ENCODE measurements at regions not wholly inside any gene's neighbourhood (a gene's known extent, or its start where the extent isn't known, plus 50 kb on each side); places are given as distances from the start of the nearest gene placed in this dataset.
"Not testable (repeated sequence)": the region's sequence is repeated elsewhere in the genome, so short reads cannot be mapped to it uniquely, and the experiment has no call there.

DNA sequence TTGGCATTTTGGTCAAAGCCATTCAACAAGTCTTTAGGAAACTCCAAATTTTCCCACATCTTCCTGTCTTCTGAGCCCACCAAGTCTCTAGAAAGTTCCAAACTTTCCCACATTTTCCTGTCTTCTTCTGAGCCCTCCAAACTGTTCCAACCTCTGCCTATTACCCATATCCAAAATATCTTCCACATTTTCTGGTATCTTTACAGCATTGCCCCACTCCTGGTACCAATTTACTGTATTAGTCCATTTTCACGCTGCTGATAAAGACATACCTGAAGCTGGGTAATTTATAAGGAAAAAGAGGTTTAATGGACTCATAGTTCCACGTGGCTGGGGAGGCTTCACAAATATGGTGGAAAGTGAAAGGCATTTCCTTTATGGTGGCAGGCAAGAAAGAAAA lies 56.1 kb upstream of the GABRA3 start:
- not testable (repeated sequence) for H3K4me3 ChIP-seq, H3K27me3 ChIP-seq, H3K9me3 ChIP-seq, H3K36me3 ChIP-seq, DNase-seq

DNA sequence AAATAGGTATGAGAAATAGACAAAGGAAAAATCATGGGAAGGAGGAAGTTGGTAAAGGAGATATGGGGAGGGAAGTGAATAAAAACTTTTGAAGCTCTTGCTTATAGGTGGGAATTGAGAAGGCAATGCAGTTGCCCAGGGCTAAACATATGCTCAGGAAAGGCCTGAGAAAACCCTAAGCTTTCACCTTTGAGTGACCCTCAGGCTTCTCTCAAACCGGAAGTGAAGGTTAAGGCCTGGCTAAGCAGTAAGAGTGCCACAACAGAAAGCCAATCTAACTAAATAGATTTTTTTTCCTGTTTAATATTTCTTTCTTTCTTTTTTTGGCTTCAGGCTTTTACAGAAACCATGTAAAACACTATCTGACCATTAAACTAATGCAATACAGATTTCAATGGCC lies 69.5 kb upstream of the GABRA3 start:
- no peak for DNase-seq
- Histone ChIP-seq H3K9me3 (no peaks in the 10 kb centered on the region), H3K4me3 (no peak overlapping the region), H3K36me3 (no peaks in the 10 kb centered on the region), H3K27me3 (no peaks in the 10 kb centered on the region)

GRCh38 chrX:152528193-152528592 lies 77.1 kb upstream of the GABRA3 start:
- Histone ChIP-seq H3K36me3 (no peaks in the 10 kb centered on the region), H3K27me3 (no peaks in the 10 kb centered on the region), H3K4me3 (no peak overlapping the region), H3K9me3 (no peaks in the 10 kb centered on the region)
- no peak for DNase-seq

DNA sequence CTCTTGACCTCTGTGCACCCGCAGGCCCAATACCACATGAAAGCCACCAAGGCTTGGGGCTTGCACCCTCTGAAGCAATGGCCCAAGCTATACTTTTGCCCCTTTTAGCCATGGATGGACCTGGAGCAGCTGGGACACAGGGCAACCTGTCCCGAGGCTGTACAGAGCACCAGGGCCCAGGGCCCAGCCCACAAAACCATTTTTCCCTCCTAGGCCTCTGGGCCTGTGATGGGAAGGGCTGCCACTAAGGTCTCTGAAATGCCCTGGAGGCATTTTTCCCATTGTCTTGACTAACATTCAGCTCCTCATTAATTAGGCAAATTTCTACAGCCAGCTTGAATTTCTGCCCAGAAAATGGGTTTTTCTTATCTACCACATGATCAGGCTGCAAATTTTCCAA lies 79.9 kb upstream of the GABRA3 start:
- H3K27me3 ChIP-seq = no peaks in the 10 kb centered on the region
- no peak overlapping the region for H3K4me3 ChIP-seq
- H3K36me3 ChIP-seq = no peaks in the 10 kb centered on the region
- no peak for DNase-seq
- no peaks in the 10 kb centered on the region for H3K9me3 ChIP-seq

DNA sequence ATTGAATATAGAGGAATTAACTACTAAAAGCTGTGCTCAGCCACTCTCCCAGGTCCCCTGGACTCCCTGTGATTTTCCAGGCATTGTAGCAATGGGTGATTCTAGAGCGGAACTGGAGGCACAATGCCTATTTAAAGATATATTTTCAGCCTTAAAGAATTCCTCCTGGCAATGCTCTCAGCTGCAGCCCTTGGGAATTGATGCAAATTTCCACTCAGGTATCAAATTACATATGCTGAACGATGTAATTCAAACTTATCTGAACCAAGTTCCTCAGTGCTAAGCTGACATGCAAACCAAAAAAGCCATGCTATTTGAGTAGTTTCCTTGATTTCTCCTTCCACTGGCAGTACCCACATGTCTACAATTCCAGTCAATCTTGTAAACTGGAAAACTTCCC lies 86.3 kb upstream of the GABRA3 start:
- no peaks in the 10 kb centered on the region for H3K36me3 ChIP-seq
- no peaks in the 10 kb centered on the region for H3K27me3 ChIP-seq
- no peak overlapping the region for H3K4me3 ChIP-seq
- peak; percentile 17 for DNase-seq
- no peaks in the 10 kb centered on the region for H3K9me3 ChIP-seq

GRCh38 chrX:152573866-152574265 lies 63.8 kb upstream of the GABRQ start:
- H3K9me3 ChIP-seq = no peaks in the 10 kb centered on the region
- no peak for DNase-seq
- H3K4me3 ChIP-seq = no peak overlapping the region
- H3K36me3 ChIP-seq = no peaks in the 10 kb centered on the region
- H3K27me3 ChIP-seq = no peaks in the 10 kb centered on the region

- DNase-seq = peak; percentile 18
- H3K4me3 ChIP-seq = no peak overlapping the region
- no peaks in the 10 kb centered on the region for H3K27me3 ChIP-seq
- no peaks in the 10 kb centered on the region for H3K9me3 ChIP-seq
- no peaks in the 10 kb centered on the region for H3K36me3 ChIP-seq
These were observed 62.4 kb upstream of the GABRQ start for GRCh38 chrX:152575331-152575730.

GRCh38 chrX:152587523-152587922 lies 50.2 kb upstream of the GABRQ start:
- not testable (repeated sequence) for DNase-seq, H3K4me3 ChIP-seq, H3K9me3 ChIP-seq

More at GRCh38 chrX:152587523-152587922, 50.2 kb upstream of the GABRQ start:
- H3K27me3 ChIP-seq, H3K36me3 ChIP-seq: not testable (repeated sequence)
